Endothelial cell of hepatic sinusoid (primary cell): ENCODE measurements at regions not wholly inside any gene's neighbourhood (a gene's known extent, or its start where the extent isn't known, plus 50 kb on each side); places are given as distances from the start of the nearest gene placed in this dataset.
"Not testable (repeated sequence)": the region's sequence is repeated elsewhere in the genome, so short reads cannot be mapped to it uniquely, and the experiment has no call there.

ENCODE experiments used
- in situ Hi-C: cut with HindIII; loops from 2 replicates; pipeline ENCODE4 v1.10.0; 2017; ENCODE audit warnings: low sequenced_read_pairs

DNA sequence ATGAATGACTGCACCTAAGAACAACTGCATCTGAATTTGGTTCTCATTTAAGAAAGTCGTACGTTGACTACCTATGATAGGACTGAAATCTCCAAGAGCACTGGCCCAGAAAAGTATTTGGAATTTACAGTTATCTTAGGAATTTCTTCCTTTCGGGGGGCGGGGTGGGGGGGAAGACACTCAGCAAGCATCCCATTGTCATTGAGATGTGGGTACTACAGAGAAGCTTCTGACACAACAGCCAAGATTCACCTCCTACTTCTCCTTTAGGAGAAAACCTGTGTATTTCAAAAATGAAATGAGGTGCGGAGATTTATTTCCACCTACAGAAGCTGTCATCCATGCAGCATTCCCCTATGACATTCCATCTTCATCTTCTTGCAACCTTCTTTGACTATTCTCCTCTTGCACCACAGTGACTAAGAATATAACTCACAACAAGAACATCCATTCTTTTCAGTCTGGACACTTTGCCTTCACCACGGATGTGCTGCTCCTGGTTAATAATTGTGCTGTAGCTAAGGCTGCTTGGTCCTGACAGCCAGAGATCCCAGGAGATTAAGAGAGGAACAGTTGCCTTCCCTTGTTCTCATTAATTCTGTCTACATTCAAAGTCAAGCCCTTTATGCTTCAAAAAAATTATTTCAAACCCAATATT, 98.4 kb upstream of the FRMD4A start:
- in situ Hi-C loops, result no loop called here

DNA sequence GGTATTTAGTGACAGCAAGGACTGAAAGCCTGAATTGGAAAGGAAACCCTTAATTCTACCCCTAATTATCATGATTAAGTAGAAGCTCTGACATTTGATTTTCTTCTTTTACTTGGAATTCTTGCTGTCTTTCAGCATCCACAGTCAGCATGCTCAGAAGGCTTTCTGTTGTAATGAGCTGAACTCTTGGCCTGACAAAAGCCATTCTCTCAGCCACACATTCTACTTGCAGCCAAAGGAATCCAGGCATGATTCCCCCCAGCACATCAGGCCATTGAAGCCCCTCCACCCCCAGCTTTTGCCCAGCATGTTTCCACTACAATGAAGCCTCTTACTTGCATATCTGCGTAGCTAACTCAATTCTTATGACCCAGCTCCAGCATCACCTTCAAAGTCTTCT, 94.3 kb upstream of the FRMD4A start:
- in situ Hi-C loops, result no loop called here

DNA sequence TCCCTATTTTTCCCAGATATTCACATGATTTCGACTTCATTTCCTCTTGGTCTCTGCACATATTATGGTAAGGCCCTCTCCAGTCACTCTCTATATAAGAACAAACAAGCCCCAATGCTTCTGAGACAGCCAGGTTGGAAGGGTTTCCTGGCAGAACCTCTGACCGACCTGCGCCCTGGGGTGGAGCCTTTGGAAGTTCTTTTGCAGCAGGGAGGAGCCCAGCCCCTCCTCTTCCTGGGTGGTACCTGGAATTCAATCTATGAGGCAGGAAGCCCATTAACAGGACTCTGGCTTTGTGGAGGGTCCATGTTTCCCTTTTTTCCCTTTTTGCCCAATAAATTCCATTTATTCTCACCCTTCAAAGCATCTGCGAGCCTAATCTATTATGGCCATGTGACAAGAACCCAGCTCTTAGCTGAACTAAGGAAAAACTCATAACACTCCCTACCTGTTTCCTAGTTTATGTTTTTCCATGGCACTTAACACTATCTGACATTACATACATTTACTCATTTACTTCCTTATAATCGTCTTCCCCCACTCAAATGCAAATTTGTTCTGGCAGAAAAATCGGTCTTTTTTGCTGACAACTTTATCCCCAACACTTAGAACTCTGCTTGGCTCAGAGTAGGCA, 92.5 kb upstream of the FRMD4A start:
- in situ Hi-C loops, result no loop called here

DNA sequence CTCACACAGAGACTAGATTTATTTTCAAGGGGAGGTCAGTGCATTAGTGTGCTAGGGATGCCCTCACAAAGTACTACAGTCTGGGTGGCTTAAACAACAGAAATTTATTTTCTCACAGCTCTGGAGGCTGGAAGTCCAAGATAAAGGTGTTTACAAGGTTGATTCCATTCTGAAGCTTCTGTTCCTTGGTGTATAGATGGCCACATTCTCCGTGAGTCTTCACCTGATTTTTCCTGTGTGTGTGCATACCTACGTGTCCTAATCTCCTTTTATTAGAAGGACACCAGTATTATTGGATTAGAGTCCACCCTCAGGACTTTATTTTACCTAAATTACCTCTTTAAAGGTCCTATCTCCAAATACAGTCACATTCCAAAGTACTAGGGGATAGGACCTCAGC, 91.7 kb upstream of the FRMD4A start:
- in situ Hi-C loops, result no loop called here

DNA sequence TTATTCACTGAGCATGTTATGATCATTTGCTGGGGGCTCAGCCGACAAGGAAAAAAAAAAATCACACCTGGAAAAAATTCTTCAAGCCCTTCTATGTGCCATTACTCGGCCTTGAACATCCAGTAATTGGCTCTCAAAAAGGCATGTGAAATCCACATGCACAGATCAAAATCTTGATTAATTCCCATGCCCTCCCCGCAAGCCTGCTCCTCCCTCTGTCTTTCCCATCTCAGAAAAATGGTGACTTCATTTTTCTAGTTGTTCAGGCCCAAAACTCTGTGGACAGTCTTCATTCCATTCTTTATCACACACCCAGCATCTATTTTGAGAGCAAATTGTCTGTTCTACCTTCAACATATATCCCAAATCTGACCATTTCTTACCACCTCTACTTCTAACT, 91.2 kb upstream of the FRMD4A start:
- in situ Hi-C loops, result no loop called here

DNA sequence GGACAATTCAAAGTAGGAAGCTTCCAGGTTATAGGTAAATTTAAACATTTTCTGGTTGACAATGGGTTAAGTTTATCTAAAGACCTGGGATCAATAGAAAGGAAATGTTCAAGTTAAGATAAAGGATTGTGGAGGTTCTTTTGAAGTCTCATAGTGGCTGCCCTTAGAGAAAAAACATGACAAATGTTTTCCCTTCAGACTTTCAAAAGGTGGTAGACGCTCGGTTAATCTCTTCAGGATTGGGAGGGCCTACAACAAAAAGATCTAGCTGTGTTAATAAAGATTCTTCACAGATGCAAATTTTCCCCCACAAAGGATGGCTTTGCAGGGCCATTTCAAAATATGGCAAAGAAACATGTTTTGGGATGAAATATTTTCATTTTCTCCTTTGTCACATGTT, 86.6 kb upstream of the FRMD4A start:
- in situ Hi-C loops, result not testable (repeated sequence)

DNA sequence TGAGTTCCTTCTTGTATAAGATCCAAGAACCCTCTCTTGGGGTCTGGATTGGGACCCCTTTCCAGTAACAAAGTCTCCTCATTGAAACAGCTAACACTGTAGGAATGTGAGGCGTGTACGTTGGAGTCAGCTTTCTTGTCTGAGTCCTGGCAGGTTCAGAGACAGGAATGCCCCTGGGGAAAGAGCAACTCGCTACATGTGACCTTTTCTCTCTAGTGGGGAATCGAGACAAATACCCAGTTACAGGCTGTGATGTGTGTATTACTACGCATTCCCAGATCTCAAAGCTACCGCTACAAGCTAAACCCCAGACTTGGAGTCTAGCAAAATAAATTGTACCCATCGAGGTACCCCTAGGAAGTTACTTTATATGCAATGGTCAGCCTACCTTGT, 85.6 kb upstream of the FRMD4A start:
- in situ Hi-C loops, result no loop called here

DNA sequence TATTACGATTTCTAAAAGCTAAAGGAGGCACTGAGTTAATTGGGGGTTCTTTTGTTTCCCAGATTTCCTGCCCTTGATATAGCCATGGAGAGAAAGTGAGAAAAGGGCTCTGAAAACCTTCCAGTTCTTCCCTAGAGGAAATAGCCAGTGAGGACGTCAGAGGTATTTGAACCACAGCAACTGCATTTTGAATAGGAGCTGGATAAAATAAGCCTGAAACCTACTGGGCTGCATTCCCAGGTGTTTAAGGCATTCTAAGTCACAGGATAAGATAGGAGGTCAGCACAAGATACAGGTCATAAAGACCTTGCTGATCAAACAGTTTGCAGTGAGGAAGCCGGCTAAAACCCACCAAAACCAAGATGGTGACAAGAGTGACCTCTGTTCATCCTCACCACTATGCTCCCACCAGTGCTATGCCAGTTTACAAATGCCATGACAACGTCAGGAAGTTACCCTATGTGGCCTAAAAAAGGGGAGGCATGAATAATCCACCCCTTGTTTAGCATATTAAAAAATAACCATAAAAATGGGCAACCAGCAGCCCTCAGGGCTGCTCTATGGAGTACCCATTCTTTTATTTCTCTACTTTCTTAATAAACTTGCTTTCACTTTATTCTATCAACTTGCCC, 85.1 kb upstream of the FRMD4A start:
- in situ Hi-C loops, result no loop called here

DNA sequence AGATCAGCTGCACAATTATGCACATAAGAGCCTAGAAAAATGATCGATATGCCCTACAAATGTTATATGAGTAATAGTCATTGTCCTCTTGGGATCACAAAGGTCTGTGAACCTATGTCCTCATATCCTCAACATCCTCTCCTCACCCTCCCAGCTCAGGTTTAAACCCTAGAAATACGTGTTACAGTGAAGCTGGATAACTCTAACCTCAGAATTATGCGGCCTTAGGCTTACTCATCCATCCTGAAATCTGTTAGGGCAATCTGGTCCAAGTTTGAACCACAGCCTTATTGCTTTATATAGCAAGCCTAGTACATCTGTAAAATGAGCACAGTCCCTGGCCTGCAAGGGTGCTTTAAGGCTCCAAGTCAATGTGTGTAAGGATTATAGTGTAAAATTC, 84.2 kb upstream of the FRMD4A start:
- in situ Hi-C loops, result no loop called here

DNA sequence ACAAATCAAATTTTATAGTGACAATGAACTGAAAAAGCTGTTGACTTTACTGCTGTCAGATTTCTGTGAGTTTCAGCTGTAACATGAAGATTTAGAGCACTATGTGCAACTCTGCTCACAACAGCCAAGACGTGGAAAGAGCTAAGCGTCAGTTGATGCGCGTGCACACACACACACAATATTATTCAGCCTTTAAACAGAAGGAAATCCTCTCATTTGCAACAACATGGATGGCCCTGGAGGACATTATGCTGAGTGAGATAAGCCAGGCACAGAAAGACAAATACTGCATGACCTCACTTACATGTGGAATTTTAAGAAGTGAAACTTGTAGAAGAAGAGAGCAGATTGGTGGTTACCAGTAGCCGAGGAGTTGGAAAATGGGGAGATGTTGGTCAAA, 82.8 kb upstream of the FRMD4A start:
- in situ Hi-C loops, result no loop called here

DNA sequence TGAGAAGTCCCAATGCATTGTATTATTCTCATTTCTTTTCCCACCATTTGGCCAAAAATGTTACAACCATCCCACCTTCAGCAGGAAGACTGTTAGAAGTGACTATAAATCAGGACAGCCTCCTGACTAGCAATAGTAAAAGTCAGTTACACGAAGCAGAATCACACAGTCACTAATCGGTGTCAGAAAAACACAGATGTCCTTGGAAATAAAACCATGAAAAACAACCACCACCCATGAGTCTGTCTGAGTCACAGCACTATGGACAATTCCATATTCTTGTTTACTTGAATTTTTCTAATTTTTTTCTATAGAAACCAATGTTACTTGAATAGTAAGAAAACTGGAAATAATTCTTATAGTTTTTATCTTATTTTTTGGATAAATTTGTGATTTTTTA, 81.9 kb upstream of the FRMD4A start:
- in situ Hi-C loops, result no loop called here

DNA sequence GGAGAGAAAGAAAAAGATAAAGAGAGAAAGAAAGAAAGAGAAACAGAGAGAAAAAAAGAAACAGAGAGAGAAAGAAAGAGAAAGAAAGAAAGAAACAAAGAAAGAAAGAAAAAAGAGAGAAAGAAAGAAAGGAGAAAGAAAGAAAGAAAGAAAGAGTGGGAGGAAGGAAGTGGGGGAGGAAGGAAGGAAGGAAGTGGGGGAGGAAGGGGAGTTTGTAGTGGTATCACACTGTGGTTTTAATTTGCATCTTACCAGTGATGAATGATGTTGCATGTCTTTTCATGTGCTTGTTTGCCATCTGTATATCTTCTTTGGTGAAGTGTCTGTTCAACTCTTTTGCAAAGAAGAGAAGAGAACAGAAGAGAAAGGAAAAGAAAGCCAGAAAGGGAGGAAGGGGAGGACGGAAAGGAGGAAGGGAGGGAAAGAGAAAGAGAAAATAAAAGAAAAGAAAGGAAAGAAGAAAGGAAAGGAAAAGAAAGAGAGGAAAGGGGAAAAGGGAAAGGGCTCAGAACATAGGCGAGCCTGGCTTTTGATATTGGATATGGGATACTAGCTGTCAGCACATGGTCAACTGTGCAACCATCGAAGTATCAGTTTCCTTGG, 79.2 kb upstream of the FRMD4A start:
- in situ Hi-C loops, result no loop called here

DNA sequence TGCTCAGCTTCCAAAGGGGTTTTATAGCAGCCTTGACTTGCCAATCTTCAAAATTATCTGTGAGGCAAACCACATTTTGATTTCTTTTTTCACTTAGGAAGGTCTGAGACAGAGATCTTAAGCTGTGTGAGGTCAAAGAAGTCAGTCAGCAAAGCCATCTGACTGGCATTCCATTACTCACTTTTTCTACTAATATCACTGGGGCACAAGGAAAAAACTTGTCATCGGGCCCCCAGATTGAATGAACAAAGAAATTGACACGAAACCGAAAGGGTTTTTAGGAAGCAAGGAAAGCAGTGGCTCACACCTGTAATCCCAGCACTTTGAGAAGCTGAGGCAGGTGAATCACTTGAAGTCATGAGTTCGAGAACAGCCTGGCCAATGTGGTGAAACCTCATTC, 78.5 kb upstream of the FRMD4A start:
- in situ Hi-C loops, result no loop called here

DNA sequence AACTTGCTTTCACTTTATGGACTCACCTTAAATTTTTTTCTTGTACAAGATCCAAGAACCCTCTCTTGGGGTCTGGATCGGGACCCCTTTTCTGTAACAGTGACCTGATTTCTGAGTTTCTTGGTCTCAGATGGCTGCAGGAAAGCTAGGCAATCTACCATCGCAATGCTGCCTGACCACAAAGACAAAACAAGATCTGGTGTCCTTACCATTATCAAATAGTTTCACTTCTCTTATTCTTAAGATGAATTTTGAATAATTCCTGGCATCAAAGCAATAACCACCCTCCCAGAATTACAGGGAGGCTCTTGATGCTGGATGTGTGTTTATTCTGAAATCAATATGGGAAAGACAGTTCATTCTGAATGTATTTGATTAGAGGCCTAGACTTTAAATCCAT, 77.4 kb upstream of the FRMD4A start:
- in situ Hi-C loops, result no loop called here

DNA sequence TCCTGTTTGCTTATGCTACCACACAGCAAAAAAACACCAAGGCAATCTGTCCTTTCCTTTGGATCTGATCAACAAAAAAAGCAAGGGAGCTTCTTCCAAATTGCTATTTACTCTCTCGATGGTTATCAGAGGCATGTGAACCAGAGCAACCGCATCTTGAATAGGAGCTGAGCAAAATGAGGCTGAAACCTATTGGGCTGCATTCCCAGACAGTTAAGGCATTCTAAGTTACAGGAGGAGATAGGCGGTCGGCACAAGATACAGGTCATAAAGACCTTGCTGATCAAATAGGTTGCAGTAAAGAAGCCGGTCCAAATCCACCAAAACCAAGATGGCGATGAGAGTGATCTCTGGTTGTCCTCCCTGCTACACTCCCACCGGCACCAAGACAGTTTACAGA, 76.8 kb upstream of the FRMD4A start:
- in situ Hi-C loops, result no loop called here

DNA sequence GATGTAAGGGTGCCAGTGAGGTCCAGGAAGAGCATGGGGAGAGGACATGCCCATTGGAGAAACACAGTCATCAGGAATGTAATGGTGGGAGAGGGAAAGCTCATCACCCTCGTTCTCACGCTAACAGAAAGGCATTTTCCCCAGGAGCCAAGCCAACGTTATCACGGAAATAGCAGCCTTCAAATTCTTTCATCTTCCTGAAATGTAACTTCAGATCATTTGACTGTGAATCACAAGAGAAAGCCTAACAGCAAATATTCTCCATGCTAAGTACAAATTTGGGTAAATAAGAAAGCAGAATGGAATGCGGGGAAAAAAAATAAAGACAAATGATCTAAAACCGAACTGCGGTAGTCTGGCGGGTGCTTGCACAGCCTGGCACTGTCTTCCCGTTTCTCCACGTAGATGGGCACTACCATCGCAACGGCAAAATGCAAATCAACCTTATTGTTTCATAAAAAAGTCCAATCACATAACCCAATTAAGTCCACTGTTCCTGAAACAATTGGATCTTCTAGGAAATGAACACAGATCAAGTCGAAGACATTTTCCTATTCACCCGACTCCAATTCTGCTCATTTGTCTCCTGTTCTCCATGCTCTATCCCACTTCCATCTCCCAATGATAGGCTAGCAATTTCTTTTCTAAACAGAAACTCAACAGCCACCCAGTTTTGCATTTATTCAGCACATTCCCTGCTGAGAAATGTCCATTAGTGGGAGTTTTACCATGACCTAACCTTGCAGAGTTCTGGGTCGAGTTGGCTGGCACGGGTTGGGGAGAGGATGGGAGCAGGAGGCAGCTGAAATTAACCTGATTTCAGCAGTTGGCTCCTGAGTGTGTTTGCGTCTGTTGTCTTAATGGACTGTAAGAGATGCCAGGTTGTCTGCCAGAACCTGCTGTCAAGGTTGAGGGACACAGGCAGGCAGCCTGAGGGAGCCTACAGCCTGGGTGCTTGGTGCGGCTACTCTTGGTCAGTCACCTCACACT, 74.6 kb upstream of the FRMD4A start:
- in situ Hi-C loops, result no loop called here

DNA sequence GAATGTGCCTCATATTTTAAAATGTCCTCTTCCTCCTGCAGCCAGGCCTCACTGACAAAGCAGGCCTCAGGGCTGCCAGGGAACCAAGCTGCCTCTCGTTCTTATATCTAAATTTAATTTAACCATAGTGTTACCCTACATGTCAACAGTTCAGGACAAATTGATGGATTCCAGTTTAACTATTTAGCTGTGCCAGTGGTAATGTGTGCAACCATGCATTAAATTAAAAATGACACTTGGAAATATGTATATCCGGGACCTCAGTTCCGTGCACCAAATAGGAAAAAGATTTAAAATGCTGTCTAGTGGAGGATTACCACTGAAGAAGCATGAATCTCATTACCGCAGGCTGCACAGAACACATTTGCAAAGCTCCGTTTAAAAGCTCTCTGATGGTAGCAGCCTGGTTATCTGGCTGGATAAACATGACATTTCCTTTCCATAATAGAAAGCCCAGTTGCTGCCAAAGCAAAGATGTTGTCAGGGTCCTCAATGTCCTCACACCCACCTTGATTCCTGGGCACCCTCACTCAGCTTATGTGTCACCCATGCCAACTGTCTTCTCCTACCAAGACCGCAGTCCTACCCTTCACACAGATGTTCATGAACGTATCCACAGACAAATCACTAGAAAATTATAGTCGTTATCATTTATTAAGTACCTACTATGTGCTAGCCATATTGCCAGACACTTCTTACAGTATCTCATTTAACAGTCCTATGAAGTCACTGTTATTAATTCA, 73.3 kb upstream of the FRMD4A start:
- in situ Hi-C loops, result no loop called here

DNA sequence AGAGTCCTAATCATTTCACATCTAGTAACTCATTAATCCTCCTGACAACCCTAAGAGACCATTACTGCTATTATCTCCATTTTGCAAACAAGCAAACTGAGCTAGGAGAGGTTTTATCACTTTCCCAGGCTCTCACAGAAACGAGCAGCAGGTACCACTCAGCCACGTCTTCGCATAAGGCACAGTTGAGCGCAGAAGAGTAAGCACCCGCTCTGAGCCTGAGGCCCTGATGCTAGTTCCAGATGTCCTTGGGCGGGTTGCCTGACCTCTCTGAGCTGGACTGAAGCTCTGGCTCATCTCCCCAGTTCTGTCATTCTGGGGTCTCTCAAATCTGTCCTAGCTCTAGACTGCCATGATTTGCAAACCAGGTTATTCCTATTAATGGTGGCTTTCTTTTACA, 72.6 kb upstream of the FRMD4A start:
- in situ Hi-C loops, result no loop called here

DNA sequence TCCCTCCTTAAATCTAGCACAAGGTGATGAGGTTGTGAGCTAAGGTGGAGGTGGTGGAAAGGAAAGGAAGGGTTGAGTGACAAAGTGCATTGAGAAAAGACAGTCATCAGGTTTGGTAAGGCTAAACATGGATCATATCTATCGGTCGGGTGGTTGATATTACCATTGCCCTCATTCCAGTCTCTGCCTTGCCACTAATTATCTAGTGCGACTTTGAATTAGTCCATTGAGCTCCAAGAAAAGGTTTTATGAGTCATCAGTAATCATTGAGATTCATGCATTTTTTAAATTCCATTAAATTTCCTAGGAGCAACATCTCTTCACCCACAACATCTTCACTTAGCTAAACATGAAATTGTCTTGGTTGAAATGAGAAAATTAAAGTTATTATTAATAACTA, 68.9 kb upstream of the FRMD4A start:
- in situ Hi-C loops, result no loop called here

DNA sequence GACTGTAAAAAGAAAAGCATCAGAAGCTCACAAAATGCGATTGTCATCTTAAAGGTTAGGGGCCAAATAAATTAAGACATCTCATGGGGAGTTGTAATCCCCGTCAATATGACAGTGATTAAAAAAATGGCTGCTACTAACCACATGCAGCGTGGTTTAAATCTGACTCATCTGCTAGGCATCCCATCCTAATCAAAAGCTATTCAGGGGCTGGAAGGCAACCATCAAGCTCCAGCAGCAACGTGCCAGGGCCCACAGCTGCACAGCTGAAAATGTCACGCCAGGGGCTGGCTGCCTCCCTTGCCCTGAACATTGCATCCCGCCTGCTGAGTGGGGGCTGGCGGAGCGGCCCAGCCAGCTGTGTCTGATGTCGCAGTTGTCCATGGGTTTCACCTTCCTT, 66.3 kb upstream of the FRMD4A start:
- in situ Hi-C loops, result no loop called here
